Spinal cord (tissue), 9 donors: ENCODE measurements at regions not wholly inside any gene's neighbourhood (a gene's known extent, or its start where the extent isn't known, plus 50 kb on each side); places are given as distances from the start of the nearest gene placed in this dataset.

Experiments
- DNase-seq, 6 donors: peaks; one replicate each; pipeline versions ENCODE4 v3.0.0 to v3.0.0-alpha.2; 2013 to 2015; ENCODE audit warnings: low spot score in 6 of 6, low read depth in 4 of 6
- H3K27ac ChIP-seq: one replicate; pipeline ENCODE4 v1.5.1; 2013; ENCODE audit warnings: low read depth, low read length, control low read depth
- H3K27me3 ChIP-seq: one replicate; pipeline ENCODE4 v1.6.1; 2013; ENCODE audit warnings: low read length; ENCODE audit not compliant: control insufficient read depth, insufficient read depth
- H3K36me3 ChIP-seq: one replicate; pipeline ENCODE4 v1.6.1; 2013; ENCODE audit warnings: low read length; ENCODE audit not compliant: control insufficient read depth, insufficient read depth
- H3K4me1 ChIP-seq: one replicate; pipeline ENCODE4 v1.6.1; 2013; ENCODE audit warnings: low read length; ENCODE audit not compliant: control insufficient read depth, insufficient read depth
- H3K4me3 ChIP-seq: one replicate; pipeline ENCODE4 v1.5.1; 2013; ENCODE audit warnings: low read depth, low read length, control low read depth
- H3K9me3 ChIP-seq: one replicate; pipeline ENCODE4 v1.6.1; 2013; ENCODE audit warnings: low read length; ENCODE audit not compliant: control insufficient read depth, insufficient read depth
- WGBS: methylation state at CpG from one replicate; pipeline ENCODE4 v1.1.5; 2013; ENCODE audit warnings: missing lambda C conversion rate; ENCODE audit not compliant: insufficient coverage; 5-methylcytosine and 5-hydroxymethylcytosine counted together
- donor health status: healthy.

DNA sequence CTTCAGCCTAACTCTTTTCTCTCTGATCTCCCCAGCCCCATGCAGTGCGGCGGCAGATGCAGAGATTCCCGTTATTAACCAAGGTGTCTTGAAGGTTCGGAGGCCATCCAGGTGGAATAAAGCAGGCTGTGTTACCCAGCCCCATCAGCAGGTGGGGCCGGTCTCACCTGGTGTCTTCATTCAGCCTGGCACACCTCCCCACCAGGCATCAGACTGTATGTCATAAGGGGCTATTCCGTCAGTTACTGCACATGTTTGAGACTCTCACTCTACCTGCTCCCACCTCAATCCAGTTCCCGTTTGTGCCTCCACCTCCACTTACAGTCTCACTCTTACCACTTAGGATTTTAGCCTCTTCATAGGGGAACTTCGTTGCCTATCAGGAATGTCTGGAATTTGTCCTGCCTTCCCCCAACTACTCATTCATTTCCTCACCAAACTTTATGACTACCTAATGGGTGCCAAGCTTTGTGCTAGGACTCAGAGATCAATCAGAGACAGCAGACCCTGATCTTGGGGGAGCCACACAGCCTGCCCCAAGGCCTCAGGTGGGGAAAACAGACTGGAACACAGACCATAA lies 170.2 kb downstream of the PLPP3 start:
- no peak for DNase-seq
- H3K4me1 ChIP-seq, result peaks cover 3% of the 10 kb centered on the region
- H3K27me3 ChIP-seq, result no peaks in the 10 kb centered on the region
- H3K36me3 ChIP-seq, result no peaks in the 10 kb centered on the region
- no peak overlapping the region for H3K27ac ChIP-seq
- no peaks in the 10 kb centered on the region for H3K9me3 ChIP-seq
- H3K4me3 ChIP-seq, result no peak overlapping the region
- WGBS, result 89% methylated on average over 8 of the region's 8 CpGs

GRCh38 chr1:56406821-56407220 lies 172.5 kb downstream of the PLPP3 start:
- WGBS, result no CpG with 5 or more reads among the region's 2 CpGs

GRCh38 chr1:56404561-56405030 lies 174.8 kb downstream of the PLPP3 start:
- no peak overlapping the region for H3K4me3 ChIP-seq
- no peak overlapping the region for H3K27ac ChIP-seq
- H3K36me3 ChIP-seq, result no peaks in the 10 kb centered on the region
- no peaks in the 10 kb centered on the region for H3K4me1 ChIP-seq
- WGBS, result 81% methylated on average over 6 of the region's 7 CpGs
- no peaks in the 10 kb centered on the region for H3K9me3 ChIP-seq
- DNase-seq, result no peak
- H3K27me3 ChIP-seq, result no peaks in the 10 kb centered on the region

More at GRCh38 chr1:56406821-56407220, 172.5 kb downstream of the PLPP3 start:
- Histone ChIP-seq H3K27ac (no peak overlapping the region), H3K9me3 (no peaks in the 10 kb centered on the region), H3K27me3 (no peaks in the 10 kb centered on the region), H3K4me3 (no peak overlapping the region), H3K36me3 (no peaks in the 10 kb centered on the region), H3K4me1 (peaks cover 2% of the 10 kb centered on the region)
- DNase-seq, result no peak

DNA sequence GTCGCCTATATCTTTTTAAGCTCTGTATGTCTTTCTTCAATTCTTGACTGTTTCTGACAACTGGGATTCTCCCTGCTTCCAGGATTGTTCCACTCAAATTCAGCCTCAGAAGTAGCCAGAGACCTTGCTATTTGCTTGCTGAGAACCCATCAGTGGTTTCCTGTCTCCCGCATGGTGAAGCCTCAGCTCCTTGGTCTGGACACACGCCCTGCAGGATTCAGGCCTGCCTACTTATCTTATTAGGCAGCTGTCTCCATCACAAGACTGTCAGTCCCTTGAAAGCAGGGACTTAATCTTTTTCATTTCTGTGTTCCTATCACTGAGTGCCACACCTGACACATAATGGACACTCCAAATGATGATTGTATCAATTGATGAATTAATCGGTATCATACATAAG lies 175.3 kb downstream of the PLPP3 start:
- no peak for DNase-seq
- Histone ChIP-seq H3K4me3 (no peak overlapping the region), H3K9me3 (no peaks in the 10 kb centered on the region), H3K4me1 (no peaks in the 10 kb centered on the region), H3K36me3 (no peaks in the 10 kb centered on the region), H3K27me3 (no peaks in the 10 kb centered on the region), H3K27ac (no peak overlapping the region)
- 76% methylated on average over 3 of the region's 4 CpGs for WGBS

- no peak for DNase-seq
- no peak overlapping the region for H3K4me3 ChIP-seq
- H3K27ac ChIP-seq, result no peak overlapping the region
- WGBS, result no CpG with 5 or more reads among the region's 4 CpGs
- no peaks in the 10 kb centered on the region for H3K9me3 ChIP-seq
- H3K27me3 ChIP-seq, result no peaks in the 10 kb centered on the region
- H3K36me3 ChIP-seq, result no peaks in the 10 kb centered on the region
- no peaks in the 10 kb centered on the region for H3K4me1 ChIP-seq
Observed at GRCh38 chr1:56403321-56403720, 176.0 kb downstream of the PLPP3 start.

- no peak for DNase-seq
- no peaks in the 10 kb centered on the region for H3K9me3 ChIP-seq
- H3K27me3 ChIP-seq, result no peaks in the 10 kb centered on the region
- H3K36me3 ChIP-seq, result no peaks in the 10 kb centered on the region
- H3K4me1 ChIP-seq, result no peaks in the 10 kb centered on the region
- no peak overlapping the region for H3K27ac ChIP-seq
- WGBS, result no CpG with 5 or more reads among the region's 1 CpG
- no peak overlapping the region for H3K4me3 ChIP-seq
Observed at GRCh38 chr1:56401191-56401590, 178.2 kb downstream of the PLPP3 start.

- DNase-seq, result no peak
- Histone ChIP-seq H3K27me3 (no peaks in the 10 kb centered on the region), H3K4me3 (no peak overlapping the region), H3K4me1 (no peaks in the 10 kb centered on the region), H3K36me3 (no peaks in the 10 kb centered on the region), H3K27ac (no peak overlapping the region), H3K9me3 (no peaks in the 10 kb centered on the region)
Observed at GRCh38 chr1:56400526-56400925, 178.8 kb downstream of the PLPP3 start.

DNA sequence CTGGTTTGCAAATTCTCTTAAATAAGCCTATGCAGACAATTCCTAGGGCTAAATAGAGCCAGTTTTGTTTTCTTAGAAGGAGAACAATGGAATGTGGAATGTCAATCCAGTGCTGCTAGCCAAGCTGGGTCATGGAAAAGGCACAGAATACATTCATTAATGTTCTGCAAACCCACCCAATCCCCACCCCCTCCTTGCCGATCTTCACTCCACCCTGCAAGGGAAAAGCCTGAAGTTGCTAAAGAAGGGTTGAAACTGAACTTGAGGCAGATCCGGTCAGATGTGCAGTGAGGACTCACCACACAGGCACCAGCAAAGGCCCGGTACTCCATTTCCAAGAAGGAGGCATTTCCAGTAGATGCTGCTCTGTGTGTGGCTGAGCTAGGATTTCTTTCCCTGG lies 179.6 kb downstream of the PLPP3 start:
- DNase-seq, result no peak
- Histone ChIP-seq H3K4me3 (no peak overlapping the region), H3K9me3 (no peaks in the 10 kb centered on the region), H3K4me1 (no peaks in the 10 kb centered on the region), H3K36me3 (no peaks in the 10 kb centered on the region), H3K27me3 (no peaks in the 10 kb centered on the region), H3K27ac (no peak overlapping the region)
- WGBS, result 94% methylated on average over 2 of the region's 3 CpGs

DNA sequence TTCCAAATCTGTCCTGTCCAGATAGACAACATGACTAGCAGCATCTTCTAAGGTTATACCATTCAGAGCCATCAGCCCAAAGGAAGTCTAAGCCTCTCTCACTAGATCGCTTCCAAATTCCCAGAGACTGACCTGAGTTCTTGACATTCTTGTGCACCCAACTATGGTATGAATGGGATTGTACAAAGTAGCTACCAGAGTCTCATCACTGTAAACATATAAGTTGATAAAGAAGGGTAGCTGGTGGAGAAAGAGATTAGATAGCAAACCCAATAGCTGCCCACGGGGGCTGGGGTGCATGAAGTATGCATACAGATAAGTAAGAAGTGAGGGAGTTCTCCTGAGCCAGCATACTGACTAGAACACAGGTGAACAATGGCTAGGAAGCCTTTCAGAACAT lies 180.0 kb downstream of the PLPP3 start:
- 44% methylated on average over 1 of the region's 2 CpGs for WGBS
- H3K36me3 ChIP-seq, result no peaks in the 10 kb centered on the region
- no peaks in the 10 kb centered on the region for H3K4me1 ChIP-seq

DNA sequence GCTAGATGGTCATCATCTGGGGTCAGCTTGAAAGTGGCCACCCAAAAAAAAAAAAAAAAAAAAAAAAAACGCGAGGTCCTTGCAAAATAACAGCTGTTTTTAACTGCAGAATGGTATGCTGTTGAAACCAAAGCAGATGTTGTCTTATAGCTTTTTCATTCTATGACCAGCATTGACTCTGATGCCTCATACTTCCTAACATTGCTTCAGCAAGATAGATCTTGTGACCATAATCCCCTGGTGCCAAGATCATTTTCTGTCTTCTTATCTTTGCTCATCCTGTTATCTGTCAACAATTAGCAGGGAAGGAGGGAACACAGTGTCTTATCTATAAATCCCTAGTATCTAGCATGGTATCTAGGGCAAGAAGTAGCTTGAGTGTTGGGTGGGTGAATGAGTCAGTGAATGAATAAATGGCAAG lies 181.5 kb downstream of the PLPP3 start:
- H3K4me3 ChIP-seq, result no peak overlapping the region
- no peaks in the 10 kb centered on the region for H3K27me3 ChIP-seq
- H3K4me1 ChIP-seq, result no peaks in the 10 kb centered on the region
- no peaks in the 10 kb centered on the region for H3K36me3 ChIP-seq
- H3K27ac ChIP-seq, result no peak overlapping the region
- DNase-seq, result no peak
- no peaks in the 10 kb centered on the region for H3K9me3 ChIP-seq
- no CpG with 5 or more reads among the region's 2 CpGs for WGBS

More for the DNA sequence above, 180.0 kb downstream of the PLPP3 start:
- no peak for DNase-seq
- Histone ChIP-seq H3K27ac (no peak overlapping the region), H3K4me3 (no peak overlapping the region), H3K9me3 (no peaks in the 10 kb centered on the region), H3K27me3 (no peaks in the 10 kb centered on the region)
